GM19043 (cell line): ENCODE measurements at regions not wholly inside any gene's neighbourhood (a gene's known extent, or its start where the extent isn't known, plus 50 kb on each side); places are given as distances from the start of the nearest gene placed in this dataset.
"Not testable (repeated sequence)": the region's sequence is repeated elsewhere in the genome, so short reads cannot be mapped to it uniquely, and the experiment has no call there.

ENCODE experiments used
- ATAC-seq: cut with Tn5 transposase; IDR thresholded peaks from one replicate; pipeline ENCODE4 v1.9.1; 2021; ENCODE audit warnings: low read depth; ENCODE audit not compliant: unreplicated experiment

- no peak for ATAC-seq
Measured at GRCh38 chr3:182414586-182414985, 378.7 kb upstream of the ATP11B start.

DNA sequence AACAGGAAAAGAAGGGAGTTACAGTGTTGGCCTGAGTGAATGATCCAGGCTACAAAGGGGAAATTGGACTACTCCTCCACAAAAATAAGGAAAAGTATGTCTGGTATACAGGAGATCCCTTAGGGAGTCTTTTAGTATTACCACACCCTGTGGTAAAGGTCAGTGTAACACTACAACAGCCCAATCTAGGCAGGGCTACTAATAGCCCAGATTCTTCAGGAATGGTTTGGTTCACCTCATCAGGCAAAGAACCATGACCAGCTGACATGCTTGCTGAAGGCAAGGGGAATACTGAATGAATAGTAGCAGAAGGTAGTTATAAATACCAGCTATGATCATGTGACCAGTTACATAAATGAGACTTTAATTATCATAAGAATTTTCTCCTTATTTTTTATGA is 372.6 kb upstream of the ATP11B start:
- no peak for ATAC-seq

GRCh38 chr3:182424006-182424405 is 369.3 kb upstream of the ATP11B start:
- ATAC-seq, result no peak

DNA sequence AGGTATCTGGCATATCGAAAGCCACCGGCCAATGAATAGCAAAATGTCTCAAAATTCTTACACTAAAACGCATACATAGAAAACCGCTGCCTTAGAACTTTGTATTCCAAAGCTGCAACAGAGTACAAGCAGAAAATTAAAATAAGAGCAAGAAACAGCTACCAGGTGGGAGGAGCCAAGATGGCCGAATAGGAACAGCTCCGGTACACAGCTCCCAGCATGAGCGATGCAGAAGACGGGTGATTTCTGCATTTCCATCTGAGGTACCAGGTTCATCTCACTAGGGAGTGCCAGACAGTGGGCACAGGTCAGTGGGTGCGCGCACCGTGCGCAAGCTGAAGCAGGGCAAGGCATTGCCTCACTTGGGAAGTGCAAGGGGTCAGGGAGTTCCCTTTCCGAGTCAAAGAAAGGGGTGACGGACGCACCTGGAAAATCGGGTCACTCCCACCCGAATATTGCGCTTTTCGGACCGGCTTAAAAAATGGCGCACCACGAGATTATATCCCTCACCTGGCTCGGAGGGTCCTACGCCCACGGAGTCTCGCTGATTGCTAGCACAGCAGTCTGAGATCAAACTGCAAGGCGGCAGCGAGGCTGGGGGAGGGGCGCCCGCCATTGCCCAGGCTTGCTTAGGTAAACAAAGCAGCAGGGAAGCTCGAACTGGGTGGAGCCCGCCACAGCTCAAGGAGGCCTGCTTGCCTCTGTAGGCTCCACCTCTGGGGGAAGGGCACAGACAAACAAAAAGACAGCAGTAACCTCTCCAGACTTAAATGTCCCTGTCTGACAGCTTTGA is 367.2 kb upstream of the ATP11B start:
- ATAC-seq, result not testable (repeated sequence)

DNA sequence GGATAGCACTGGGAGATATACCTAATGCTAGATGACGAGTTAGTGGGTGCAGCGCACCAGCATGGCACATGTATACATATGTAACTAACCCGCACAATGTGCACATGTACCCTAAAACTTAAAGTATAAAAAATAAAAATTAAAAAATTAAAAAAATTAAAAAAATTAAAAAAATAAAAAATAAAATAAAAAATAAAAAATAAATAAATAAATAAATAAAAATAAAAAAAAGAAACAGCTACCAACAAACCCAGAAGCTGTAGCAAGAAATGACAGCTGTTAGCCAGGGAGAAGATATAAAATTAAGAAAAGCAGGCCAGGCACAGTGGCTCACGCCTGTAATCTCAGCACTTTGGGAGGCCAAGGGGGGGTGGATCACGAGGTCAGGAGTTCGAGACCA is 361.3 kb upstream of the ATP11B start:
- ATAC-seq, result not testable (repeated sequence)

DNA sequence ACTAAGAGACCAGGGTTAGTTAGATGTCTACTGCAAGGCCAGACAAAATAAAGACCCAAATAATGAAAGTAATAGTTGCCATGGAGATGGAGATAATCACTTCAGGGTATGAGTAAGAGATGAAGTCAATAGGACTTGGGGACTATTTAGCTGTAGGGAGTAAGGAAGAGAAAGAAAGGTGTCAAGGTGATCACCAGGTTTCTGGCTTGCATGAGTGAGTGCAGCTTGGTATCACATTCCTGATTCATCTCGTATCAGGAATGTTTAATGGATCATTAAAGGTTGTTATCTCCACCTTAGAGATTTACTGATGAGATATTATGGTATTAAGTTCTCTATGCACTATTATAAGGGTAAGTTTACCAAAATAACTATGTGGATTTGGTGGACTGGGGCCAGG is 357.4 kb upstream of the ATP11B start:
- no peak for ATAC-seq

DNA sequence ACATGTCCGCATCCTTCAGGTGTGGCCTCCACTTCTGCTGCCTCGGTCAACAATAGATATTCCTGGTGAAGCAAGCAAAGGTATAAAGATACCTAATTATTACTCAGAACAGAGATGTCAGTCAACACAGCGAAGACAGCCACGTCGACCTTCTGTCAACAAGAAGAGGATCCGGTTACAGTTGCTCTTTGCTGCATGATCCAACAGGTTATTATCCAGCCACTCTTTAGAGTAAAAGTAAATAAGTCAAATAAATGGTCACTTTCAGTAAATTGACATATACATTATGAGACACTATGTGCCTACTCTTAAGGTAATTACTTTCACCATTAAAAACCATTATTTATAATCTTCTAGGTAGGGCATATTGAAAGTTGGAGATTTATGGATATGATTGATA is 356.8 kb upstream of the ATP11B start:
- ATAC-seq, result no peak

- ATAC-seq, result no peak
Measured at GRCh38 chr3:182438398-182438797, 354.9 kb upstream of the ATP11B start.

GRCh38 chr3:182440101-182440500 is 353.2 kb upstream of the ATP11B start:
- no peak for ATAC-seq

DNA sequence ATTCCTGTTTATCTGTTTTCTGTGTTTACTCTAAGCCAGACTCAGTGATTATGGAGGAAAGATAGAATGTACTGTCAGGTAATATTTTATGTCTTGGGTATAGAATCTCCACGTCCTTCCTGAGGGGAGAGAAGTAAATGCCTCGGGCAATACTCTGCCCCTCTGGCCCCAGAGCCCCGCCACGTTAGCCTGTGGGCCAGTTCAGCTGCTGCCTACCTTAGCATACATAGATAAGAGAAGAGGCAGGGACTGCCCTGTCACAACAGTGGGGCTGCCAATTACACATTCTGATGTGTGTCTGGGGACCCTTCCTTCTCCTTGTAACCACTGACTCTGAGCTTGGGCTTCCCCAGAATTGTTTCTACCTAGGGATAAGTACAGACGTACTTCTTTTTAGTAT is 347.7 kb upstream of the ATP11B start:
- ATAC-seq, result no peak

DNA sequence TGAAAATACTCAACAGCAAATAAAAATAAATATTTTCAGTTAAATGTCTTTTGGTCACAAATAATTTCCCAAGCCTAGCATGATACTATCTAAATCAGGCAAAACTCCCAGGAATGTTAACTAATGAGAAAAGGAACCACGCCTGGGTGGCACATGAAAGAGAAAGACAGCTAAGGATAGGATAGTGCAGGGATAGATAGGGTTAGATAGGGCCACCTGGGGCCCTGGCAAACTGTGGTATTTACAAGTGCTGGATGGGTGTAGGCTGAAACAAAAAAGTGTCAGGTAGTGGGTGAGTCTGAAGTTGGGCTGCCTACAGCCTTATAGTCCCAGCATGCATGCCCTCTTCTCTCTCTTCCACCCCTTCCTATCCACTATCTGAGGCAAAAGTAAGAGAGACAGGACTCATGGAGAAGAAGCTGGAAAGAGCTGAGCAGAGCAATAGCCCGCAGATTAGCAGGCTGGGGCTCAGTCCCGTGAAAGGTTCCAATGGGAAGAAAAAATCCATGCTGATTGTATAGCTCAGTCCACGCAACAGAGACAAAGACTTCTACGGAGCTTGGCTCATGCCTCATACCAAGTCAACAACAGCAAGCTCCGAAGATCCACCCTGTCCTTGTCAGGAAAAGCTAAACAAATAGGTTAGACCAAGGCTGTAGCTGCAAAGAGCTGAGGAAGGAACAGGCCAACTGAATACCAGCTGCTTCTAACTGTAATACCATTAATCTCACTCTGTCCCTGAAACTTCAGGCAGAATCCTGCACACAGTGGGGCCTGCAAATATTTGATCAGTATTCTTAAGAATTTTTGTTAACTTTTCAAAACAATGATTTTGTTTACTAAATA is 342.1 kb upstream of the ATP11B start:
- no peak for ATAC-seq

GRCh38 chr3:182451871-182452270 is 341.4 kb upstream of the ATP11B start:
- no peak for ATAC-seq

- no peak for ATAC-seq
Measured at GRCh38 chr3:182455011-182455410, 338.3 kb upstream of the ATP11B start.

GRCh38 chr3:182460303-182460702 is 333.0 kb upstream of the ATP11B start:
- no peak for ATAC-seq

DNA sequence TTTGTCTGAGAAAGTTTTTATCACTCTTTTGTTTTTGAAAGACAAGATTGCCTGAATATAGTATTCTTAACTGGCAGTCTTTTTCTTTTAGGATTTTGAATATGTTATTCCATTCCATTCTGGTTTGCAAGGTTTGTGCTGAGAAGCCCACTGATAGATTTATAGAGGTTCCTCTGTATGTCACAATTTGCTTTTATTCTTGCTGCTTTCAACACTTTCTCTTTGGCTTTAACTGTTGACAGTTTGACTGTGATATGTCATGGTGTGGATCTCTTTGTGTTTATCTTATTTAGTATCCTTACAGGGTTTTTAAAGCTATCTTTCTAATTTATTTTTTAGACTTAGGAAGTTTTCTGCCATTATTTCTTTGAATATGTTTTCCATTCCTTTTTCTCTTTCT is 331.2 kb upstream of the ATP11B start:
- ATAC-seq, result no peak

GRCh38 chr3:182464513-182465145 is 328.7 kb upstream of the ATP11B start:
- ATAC-seq, result no peak

GRCh38 chr3:182465301-182466185 is 327.8 kb upstream of the ATP11B start:
- ATAC-seq, result no peak

DNA sequence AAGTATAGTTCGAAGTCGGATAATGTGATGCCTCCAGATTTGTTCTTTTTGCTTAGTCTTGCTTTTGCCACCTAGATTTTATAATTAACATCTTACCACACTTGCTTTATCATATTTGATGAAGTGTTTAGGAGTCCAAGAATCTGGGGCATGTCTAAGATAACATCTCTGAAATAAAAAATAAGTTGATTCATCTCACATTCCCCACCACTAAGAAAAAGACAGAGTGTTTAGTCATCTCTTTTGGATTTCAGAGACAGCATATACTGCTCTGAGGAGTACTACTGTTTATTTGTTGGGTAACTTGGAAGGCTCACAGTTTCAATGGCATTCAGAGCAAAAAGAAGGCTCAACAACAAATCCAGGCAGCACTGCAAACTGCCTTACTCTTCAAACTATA is 324.2 kb upstream of the ATP11B start:
- no peak for ATAC-seq

DNA sequence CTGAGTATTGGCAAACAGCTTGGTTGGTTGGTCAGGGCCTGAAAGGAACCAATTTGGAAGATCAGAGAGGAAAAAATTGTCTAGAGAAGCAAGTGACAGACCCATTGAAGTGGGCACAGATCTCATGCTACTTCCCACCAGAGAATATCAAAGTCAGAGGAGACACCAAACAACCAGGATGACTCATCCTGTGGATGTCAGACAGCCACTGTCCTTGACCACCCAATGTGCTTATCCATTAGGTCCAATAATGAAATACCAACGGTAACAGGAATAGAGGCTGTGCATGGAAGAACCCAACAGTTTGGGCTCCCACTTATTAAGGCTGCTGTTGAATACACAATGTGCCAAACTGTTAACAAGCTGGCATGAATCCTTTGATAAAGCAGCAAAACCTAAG is 323.1 kb upstream of the ATP11B start:
- no peak for ATAC-seq

GRCh38 chr3:182473191-182473710 is 320.1 kb upstream of the ATP11B start:
- ATAC-seq, result no peak
